ENCODE measurements at regions not wholly inside any gene's neighbourhood (a gene's known extent, or its start where the extent isn't known, plus 50 kb on each side); places are given as distances from the start of the nearest gene placed in this dataset.
"Not testable (repeated sequence)": the region's sequence is repeated elsewhere in the genome, so short reads cannot be mapped to it uniquely, and the experiment has no call there.

- H3K27ac ChIP-seq (ENCODE audit: low read length in 2 of 2); H3K9ac ChIP-seq (ENCODE audit: low read length); H3K4me1 ChIP-seq (ENCODE audit: control insufficient read depth in 2 of 2, insufficient read depth in 2 of 2, low read length in 2 of 2); H3K9me3 Mint-ChIP-seq (ENCODE audit: insufficient read depth); H3K9me3 ChIP-seq (ENCODE audit: control extremely low read depth in 1 of 3, control insufficient read depth in 2 of 3, insufficient read depth in 1 of 3, low read length in 2 of 3); H2AFZ ChIP-seq (ENCODE audit: insufficient read depth, low read depth, low read length, poor library complexity, severe bottlenecking); H3K4me2 ChIP-seq (replicated peaks; ENCODE audit: low read depth, low read length, poor library complexity, severe bottlenecking); ATAC-seq (ENCODE audit: low read depth); DNase-seq; H3K79me2 ChIP-seq (ENCODE audit: control insufficient read depth, insufficient read depth, low read length); POLR2A ChIA-PET; H3K27ac Mint-ChIP-seq; H3K4me3 ChIP-seq (ENCODE audit: control extremely low read depth in 1 of 5, extremely low read depth in 1 of 5, insufficient read depth in 1 of 5, low read depth in 2 of 5, low read length in 4 of 5); H3K36me3 ChIP-seq (replicated peaks in 1 of 2; ENCODE audit: control extremely low read depth in 1 of 2, control insufficient read depth in 1 of 2, extremely low read depth in 1 of 2, insufficient read depth in 2 of 2, low read length in 1 of 2); intact Hi-C loops (cut with micrococcal nuclease); H4K20me1 ChIP-seq (ENCODE audit: control insufficient read depth, insufficient read depth, low read length, poor library complexity, severe bottlenecking); H3K27me3 ChIP-seq (replicated peaks in 1 of 4; ENCODE audit: control extremely low read depth in 1 of 4, control insufficient read depth in 3 of 4, insufficient read depth in 4 of 4, low read length in 3 of 4); H3K4me3 Mint-ChIP-seq: not testable (repeated sequence)
- CTCF ChIA-PET = interaction anchor here (3.0 kb wide), 1 partner anchor 10 kb away, joined by 10 read pairs; no protein-coding TSS in a partner anchor
- peaks cover 11% of the 10 kb centered on the region for H3K27me3 Mint-ChIP-seq
- H3K4me1 Mint-ChIP-seq = peaks cover 10% of the 10 kb centered on the region
- WGBS (ENCODE audit: insufficient coverage) = 91% methylated on average over 7 of the region's 9 CpGs
Observed at GRCh38 chr6:71360556-71361335, 72.1 kb downstream of the OGFRL1 start.

- no peak for TF ChIP-seq EZH2 (IDR thresholded peaks at IDR 0.05; ENCODE audit: borderline replicate concordance, insufficient read depth, low read depth, low read length, poor library complexity, severe bottlenecking)
- TF ChIP-seq CTCF (IDR thresholded peaks at IDR 0.05) = no peak
- Histone ChIP-seq H3K4me3 (ENCODE audit: control extremely low read depth in 1 of 5, extremely low read depth in 1 of 5, insufficient read depth in 1 of 5, low read depth in 2 of 5, low read length in 4 of 5) (no peak overlapping the region), H4K20me1 (ENCODE audit: control insufficient read depth, insufficient read depth, low read length, poor library complexity, severe bottlenecking) (no peaks in the 10 kb centered on the region), H3K27ac (ENCODE audit: low read length in 2 of 2) (no peak overlapping the region), H3K79me2 (ENCODE audit: control insufficient read depth, insufficient read depth, low read length) (no peaks in the 10 kb centered on the region), H3K36me3 (replicated peaks in 1 of 2; ENCODE audit: control extremely low read depth in 1 of 2, control insufficient read depth in 1 of 2, extremely low read depth in 1 of 2, insufficient read depth in 2 of 2, low read length in 1 of 2) (no peaks in the 10 kb centered on the region), H3K27me3 (replicated peaks in 1 of 4; ENCODE audit: control extremely low read depth in 1 of 4, control insufficient read depth in 3 of 4, insufficient read depth in 4 of 4, low read length in 3 of 4) (peaks cover 0 to 2% (median 0%) of the 10 kb centered on the region in 4 experiments), H3K4me2 (replicated peaks; ENCODE audit: low read depth, low read length, poor library complexity, severe bottlenecking) (no peak overlapping the region), H3K9ac (ENCODE audit: low read length) (no peak overlapping the region), H3K4me1 (ENCODE audit: control insufficient read depth in 2 of 2, insufficient read depth in 2 of 2, low read length in 2 of 2) (peaks cover 22 to 24% of the 10 kb centered on the region in 2 donors), H2AFZ (ENCODE audit: insufficient read depth, low read depth, low read length, poor library complexity, severe bottlenecking) (no peak overlapping the region), H3K9me3 (ENCODE audit: control extremely low read depth in 1 of 3, control insufficient read depth in 2 of 3, insufficient read depth in 1 of 3, low read length in 2 of 3) (peaks cover 0 to 9% (median 0%) of the 10 kb centered on the region in 3 donors)
- no peak overlapping the region for H3K27ac Mint-ChIP-seq
- intact Hi-C loops (cut with micrococcal nuclease) = no loop called here
- H3K27me3 Mint-ChIP-seq = peaks cover 11% of the 10 kb centered on the region
- H3K4me1 Mint-ChIP-seq = peaks cover 25% of the 10 kb centered on the region
- H3K9me3 Mint-ChIP-seq (ENCODE audit: insufficient read depth) = no peaks in the 10 kb centered on the region
- ChIA-PET CTCF (interaction anchor here (2.0 to 3.2 kb wide), 2 partner anchors 14 to 174 kb away, joined by 4 to 13 read pairs; no protein-coding TSS in a partner anchor), POLR2A (interaction anchor here (0.7 kb wide), 1 partner anchor 46 kb away, joined by 3 read pairs; no protein-coding TSS in a partner anchor)
- no peak overlapping the region for H3K4me3 Mint-ChIP-seq
- ATAC-seq (ENCODE audit: low read depth) (no peak), DNase-seq (no peak)
- no CpG with 5 or more reads among the region's 4 CpGs for WGBS (ENCODE audit: insufficient coverage)
Observed at GRCh38 chr6:71364889-71365542, 76.4 kb downstream of the OGFRL1 start.
